Lung (tissue), 11 donors: ENCODE measurements at regions not wholly inside any gene's neighbourhood (a gene's known extent, or its start where the extent isn't known, plus 50 kb on each side); places are given as distances from the start of the nearest gene placed in this dataset.

Experiments used
- ATAC-seq: fragments of 200-7000 bp; cut with Tn5 transposase; one replicate; pipeline ENCODE4 v1.9.1; 2020; ENCODE audit warnings: moderate number of reproducible peaks; ENCODE audit not compliant: insufficient read depth, low FRiP score
- DNase-seq, 3 donors: peaks; one replicate each; pipeline ENCODE4 v3.0.0-alpha.2; 2013 to 2017
- H3K27ac ChIP-seq, 2 donors: one replicate each; pipeline ENCODE4 v1.5.1; 2013; ENCODE audit warnings: mild to moderate bottlenecking in 2 of 2, moderate library complexity in 2 of 2, control low read depth in 1 of 2, inconsistent platforms in 1 of 2, low read depth in 1 of 2, low read length in 1 of 2
- H3K27me3 ChIP-seq, 3 donors: one replicate each; pipeline ENCODE4 v1.5.1; 2013; ENCODE audit warnings: low read length in 2 of 3; ENCODE audit not compliant: control insufficient read depth in 3 of 3, insufficient read depth in 3 of 3
- H3K36me3 ChIP-seq, 4 donors: one replicate each; pipeline ENCODE4 v1.5.1; 2013; ENCODE audit warnings: low read length in 4 of 4, mild to moderate bottlenecking in 1 of 4, moderate library complexity in 1 of 4; ENCODE audit not compliant: control insufficient read depth in 4 of 4, insufficient read depth in 4 of 4
- H3K4me1 ChIP-seq, 5 donors: one replicate each; pipeline ENCODE4 v1.5.1; 2013; ENCODE audit warnings: low read length in 5 of 5, mild to moderate bottlenecking in 2 of 5, moderate library complexity in 1 of 5; ENCODE audit not compliant: control insufficient read depth in 5 of 5, insufficient read depth in 5 of 5
- H3K4me3 ChIP-seq: one replicate; pipeline ENCODE4 v1.5.1; 2013; ENCODE audit warnings: mild to moderate bottlenecking, control low read depth, moderate library complexity
- H3K9ac ChIP-seq, 2 donors: one replicate each; pipeline ENCODE4 v1.5.1; 2013; ENCODE audit warnings: low read length in 2 of 2, control low read depth in 1 of 2; ENCODE audit not compliant: insufficient read depth in 1 of 2
- H3K9me3 ChIP-seq, 4 donors: one replicate each; pipeline ENCODE4 v1.5.1; 2013; ENCODE audit warnings: low read length in 3 of 4, mild to moderate bottlenecking in 1 of 4, moderate library complexity in 1 of 4; ENCODE audit not compliant: control insufficient read depth in 4 of 4, insufficient read depth in 3 of 4
- WGBS, 2 donors: extraction: QIAGEN DNeasy Blood & Tissue Kit; methylation state at CpG; one replicate each; pipeline ENCODE4 v1.1.7; 2013; 5-methylcytosine and 5-hydroxymethylcytosine counted together
- TF ChIP-seq, protein P1 (sequence below): IDR thresholded peaks from 2 replicates; pipeline ENCODE4 v1.5.1; 2012; ENCODE audit warnings: mild to moderate bottlenecking; ENCODE audit errors: control extremely low read depth, extremely low read depth
- donor health status: control.
- donor health status: control.
- donor health status: Bipolar disorder and iron deficiency.
- donor health status: healthy.
- donor health status: DM: yes; HTN: yes; CAD: no.

DNA sequence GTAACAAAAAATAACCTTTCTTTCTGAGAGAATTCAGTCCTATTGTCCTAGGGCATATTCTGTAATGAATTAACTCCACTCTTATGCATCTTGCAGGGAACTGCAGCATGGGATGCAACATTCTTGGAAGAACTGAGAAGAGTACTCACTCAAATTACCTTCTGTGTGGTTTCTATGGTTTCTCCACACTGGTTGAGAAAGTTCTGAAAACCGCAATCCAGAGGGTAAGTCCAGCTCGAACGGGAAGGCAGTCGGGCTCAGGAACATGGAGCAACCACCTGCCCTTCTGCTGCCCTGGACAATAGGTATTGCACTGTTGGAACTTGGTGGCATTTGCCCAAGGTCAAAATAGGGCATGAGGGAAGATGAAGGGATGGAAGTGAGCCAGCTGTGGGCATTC lies 59.6 kb upstream of the CDK13 start:
- H3K9ac ChIP-seq = no peak overlapping the region
- no peaks in the 10 kb centered on the region for H3K9me3 ChIP-seq
- WGBS, 2 donors = 63 to 83% methylated on average over 4 of the region's 4 CpGs

DNA sequence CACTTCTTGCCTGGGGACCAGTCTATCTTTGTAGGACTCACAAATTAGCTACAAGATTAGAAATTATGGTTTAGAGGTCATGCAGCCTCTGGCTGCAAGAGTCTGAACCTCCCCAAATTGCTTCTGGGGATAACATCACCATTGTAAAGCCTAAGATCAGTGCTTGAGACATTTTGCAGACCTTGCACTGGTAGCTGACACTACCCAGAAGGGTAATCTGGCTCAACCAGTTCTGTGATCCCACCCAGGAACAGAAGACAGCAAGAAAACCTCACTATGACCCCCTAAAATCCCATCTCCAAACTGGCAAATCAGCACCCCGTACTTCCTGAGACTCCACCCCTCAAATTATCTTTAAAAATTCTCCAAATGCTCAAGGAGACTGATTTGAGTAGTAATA lies 58.2 kb upstream of the CDK13 start:
- H3K9me3 ChIP-seq = no peaks in the 10 kb centered on the region
- TF ChIP-seq, protein P1, sequence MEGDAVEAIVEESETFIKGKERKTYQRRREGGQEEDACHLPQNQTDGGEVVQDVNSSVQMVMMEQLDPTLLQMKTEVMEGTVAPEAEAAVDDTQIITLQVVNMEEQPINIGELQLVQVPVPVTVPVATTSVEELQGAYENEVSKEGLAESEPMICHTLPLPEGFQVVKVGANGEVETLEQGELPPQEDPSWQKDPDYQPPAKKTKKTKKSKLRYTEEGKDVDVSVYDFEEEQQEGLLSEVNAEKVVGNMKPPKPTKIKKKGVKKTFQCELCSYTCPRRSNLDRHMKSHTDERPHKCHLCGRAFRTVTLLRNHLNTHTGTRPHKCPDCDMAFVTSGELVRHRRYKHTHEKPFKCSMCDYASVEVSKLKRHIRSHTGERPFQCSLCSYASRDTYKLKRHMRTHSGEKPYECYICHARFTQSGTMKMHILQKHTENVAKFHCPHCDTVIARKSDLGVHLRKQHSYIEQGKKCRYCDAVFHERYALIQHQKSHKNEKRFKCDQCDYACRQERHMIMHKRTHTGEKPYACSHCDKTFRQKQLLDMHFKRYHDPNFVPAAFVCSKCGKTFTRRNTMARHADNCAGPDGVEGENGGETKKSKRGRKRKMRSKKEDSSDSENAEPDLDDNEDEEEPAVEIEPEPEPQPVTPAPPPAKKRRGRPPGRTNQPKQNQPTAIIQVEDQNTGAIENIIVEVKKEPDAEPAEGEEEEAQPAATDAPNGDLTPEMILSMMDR = no peak
- peaks cover 0 to 3% (median 0%) of the 10 kb centered on the region in 5 donors for H3K4me1 ChIP-seq
- no peak overlapping the region for H3K27ac ChIP-seq
- no peak overlapping the region for H3K4me3 ChIP-seq
- no peak for DNase-seq
- H3K27me3 ChIP-seq = peaks cover 0 to 3% (median 0%) of the 10 kb centered on the region in 3 donors
- ATAC-seq = no peak
- H3K36me3 ChIP-seq = no peaks in the 10 kb centered on the region
- H3K9ac ChIP-seq = no peak overlapping the region
- 66 to 81% methylated on average over 1 of the region's 1 CpG for WGBS, 2 donors

More for the DNA sequence above, 59.6 kb upstream of the CDK13 start:
- no peak for DNase-seq
- peaks cover 0 to 3% (median 0%) of the 10 kb centered on the region in 5 donors for H3K4me1 ChIP-seq
- peaks cover 0 to 3% (median 0%) of the 10 kb centered on the region in 3 donors for H3K27me3 ChIP-seq
- TF ChIP-seq, protein P1 = no peak
- no peak overlapping the region for H3K4me3 ChIP-seq
- no peak overlapping the region for H3K27ac ChIP-seq
- ATAC-seq = no peak
- no peaks in the 10 kb centered on the region for H3K36me3 ChIP-seq

DNA sequence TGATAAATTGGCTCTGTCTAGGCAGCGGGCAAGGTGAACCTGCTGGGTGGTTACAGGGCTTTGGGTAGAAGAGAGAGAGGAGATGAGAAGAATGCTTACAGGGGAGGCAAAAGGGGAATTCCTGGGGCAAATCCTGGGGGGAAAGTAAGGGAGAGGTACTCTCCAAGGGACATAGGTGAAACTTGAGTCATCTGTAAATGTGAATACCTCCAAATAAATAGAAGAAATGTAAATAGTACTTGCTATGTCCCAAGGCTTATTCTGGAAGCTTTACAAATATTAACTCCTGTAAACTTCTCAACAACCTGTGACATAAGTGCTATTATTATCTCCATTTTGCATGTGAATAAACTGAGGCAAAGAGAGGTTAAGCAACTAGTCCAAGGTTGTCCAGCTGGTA lies 57.7 kb upstream of the CDK13 start:
- ATAC-seq (no peak), DNase-seq (no peak)
- 83 to 86% methylated on average over 1 of the region's 1 CpG for WGBS, 2 donors
- TF ChIP-seq, protein P1 = no peak
- Histone ChIP-seq H3K27ac (no peak overlapping the region), H3K9ac (no peak overlapping the region), H3K9me3 (no peaks in the 10 kb centered on the region), H3K27me3 (peaks cover 0 to 3% (median 0%) of the 10 kb centered on the region in 3 donors), H3K4me3 (no peak overlapping the region), H3K4me1 (peaks cover 0 to 3% (median 0%) of the 10 kb centered on the region in 5 donors), H3K36me3 (no peaks in the 10 kb centered on the region)

DNA sequence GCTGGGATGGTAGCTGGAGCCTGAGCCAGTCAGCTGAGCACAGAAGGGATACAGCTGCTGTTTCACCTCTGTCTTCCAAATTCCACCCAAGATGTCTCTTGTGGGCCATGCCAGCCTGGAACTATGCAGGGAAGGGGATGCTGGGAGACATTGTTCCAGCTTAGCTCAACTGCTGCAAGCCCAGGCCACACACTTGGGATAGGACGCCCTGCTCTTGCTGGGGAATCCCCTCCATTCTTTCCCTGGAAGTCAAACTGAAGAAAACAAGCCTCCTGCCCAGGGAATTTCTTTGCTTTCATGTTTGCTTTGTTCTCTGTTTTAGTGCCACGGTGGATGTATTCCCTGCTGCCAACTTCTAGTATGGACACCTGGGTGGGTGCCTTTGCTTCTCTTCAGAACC lies 55.2 kb upstream of the CDK13 start:
- Histone ChIP-seq H3K9me3 (no peaks in the 10 kb centered on the region), H3K9ac (no peak overlapping the region), H3K4me3 (no peak overlapping the region), H3K27me3 (peaks cover 0 to 3% (median 0%) of the 10 kb centered on the region in 3 donors), H3K4me1 (peaks cover 0 to 3% (median 0%) of the 10 kb centered on the region in 5 donors), H3K36me3 (no peaks in the 10 kb centered on the region), H3K27ac (no peak overlapping the region)
- ATAC-seq = no peak
- TF ChIP-seq, protein P1 = no peak
- no peak for DNase-seq
- WGBS, 2 donors = 34 to 67% methylated on average over 2 of the region's 2 CpGs
